Adrenal gland (tissue), 9 donors: ENCODE measurements at regions not wholly inside any gene's neighbourhood (a gene's known extent, or its start where the extent isn't known, plus 50 kb on each side); places are given as distances from the start of the nearest gene placed in this dataset.

ENCODE experiments used
- DNase-seq, 7 donors: peaks; one replicate each; pipeline ENCODE4 v3.0.0-alpha.2; 2019 to 2020
- H3K27ac ChIP-seq, 5 donors: fragments of 200-600 bp; sonication (generic) in 4 of 5; 1 replicate in 3 of 5; 2 replicates in 2 of 5; pipeline versions ENCODE4 v1.5.1 to v1.8.0; 2016 to 2020; ENCODE audit warnings: mild to moderate bottlenecking in 1 of 5
- H3K27me3 ChIP-seq: fragments of 200-600 bp; 2 replicates; pipeline ENCODE4 v1.8.0; 2021
- H3K36me3 ChIP-seq, 2 donors: fragments of 200-600 bp; replicated peaks in 1 of 2; 1 replicate in 1 of 2; 2 replicates in 1 of 2; pipeline versions ENCODE4 v1.5.1 to v1.8.0; 2018 to 2022
- H3K4me1 ChIP-seq, 2 donors: fragments of 200-600 bp; replicated peaks in 1 of 2; 1 replicate in 1 of 2; 2 replicates in 1 of 2; pipeline versions ENCODE4 v1.5.1 to v1.8.0; 2018 to 2021
- H3K4me3 ChIP-seq, 4 donors: fragments of 200-600 bp; sonication (generic) in 3 of 4; one replicate each; pipeline ENCODE4 v1.5.1; 2016 to 2018
- H3K9me3 ChIP-seq, 3 donors: fragments of 200-600 bp; sonication (generic) in 1 of 3; replicated peaks in 1 of 3; 1 replicate in 2 of 3; 2 replicates in 1 of 3; pipeline versions ENCODE4 v1.5.1 to v1.8.0; 2016 to 2021
- CTCF ChIP-seq, 6 experiments: fragments of 450-650 bp in 4 of 6; fragments of 200-600 bp in 2 of 6; sonication (generic) in 1 of 6; IDR thresholded peaks; 1 replicate in 5 of 6; 2 replicates in 1 of 6; pipeline versions ENCODE4 v1.5.1 to v1.8.0; 2016 to 2021; ENCODE audit warnings: antibody characterized with exemption in 6 of 6, mild to moderate bottlenecking in 2 of 6, moderate library complexity in 1 of 6
- POLR2A ChIP-seq, 2 donors: fragments of 450-650 bp; IDR thresholded peaks; one replicate each; pipeline ENCODE4 v1.6.1; 2017; ENCODE audit warnings: antibody characterized with exemption in 2 of 2, mild to moderate bottlenecking in 2 of 2, moderate library complexity in 1 of 2
- WGBS, 4 donors: extraction: QIAGEN DNeasy Blood & Tissue Kit in 2 of 4; methylation state at CpG; one replicate each; pipeline versions ENCODE4 v1.1.5 to v1.1.7; 2013 to 2017; 5-methylcytosine and 5-hydroxymethylcytosine counted together
- intact Hi-C, 2 donors: fragments of 100-400 bp; cut with DNase I; formaldehyde crosslinking; loops; one replicate each; pipeline versions ENCODE4 v1.14.1 to v1.15.0; 2022 to 2023
- donor health status: healthy with polysubstance abuse.
- donor health status: Bipolar disorder and iron deficiency.
- donor health status: DM: yes; HTN: yes; CAD: no.
- donor health status: DM: no; HTN: no; CAD: no.
- donor health status: DM: no; HTN: no; CAD: no.

DNA sequence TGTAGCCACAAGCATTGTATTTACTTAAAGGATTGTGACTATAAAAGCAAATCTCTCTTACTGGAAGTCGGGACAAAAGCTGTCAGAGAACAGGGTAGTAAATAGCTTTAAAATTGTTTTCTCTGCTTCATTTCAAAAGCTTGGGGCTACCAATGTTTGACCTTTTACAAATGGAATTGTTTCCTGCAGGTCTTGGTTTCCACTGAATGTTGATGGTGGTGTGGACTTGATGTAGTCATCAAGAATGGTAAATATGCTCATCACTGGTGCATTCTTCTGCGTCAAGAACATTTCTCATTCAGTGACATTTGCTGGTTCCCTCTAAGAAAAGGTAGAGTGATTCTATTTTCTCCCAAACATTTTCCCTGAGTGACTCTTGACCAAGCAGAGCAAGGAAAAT is 435.4 kb upstream of the KHDRBS2 start:
- H3K27me3 ChIP-seq: no peaks in the 10 kb centered on the region
- H3K4me3 ChIP-seq: no peak overlapping the region
- H3K27ac ChIP-seq: no peak overlapping the region
- no peak for DNase-seq
- 64 to 75% (median 68%) methylated on average over 2 of the region's 2 CpGs for WGBS, 4 donors
- H3K4me1 ChIP-seq: no peaks in the 10 kb centered on the region
- H3K9me3 ChIP-seq: no peaks in the 10 kb centered on the region
- intact Hi-C loops: no loop called here
- H3K36me3 ChIP-seq: no peaks in the 10 kb centered on the region
- no peak for TF ChIP-seq CTCF (IDR thresholded peaks at IDR 0.05)
- no peak for TF ChIP-seq POLR2A (IDR thresholded peaks at IDR 0.05)

- 53 to 86% (median 72%) methylated on average over 3 of the region's 3 CpGs for WGBS, 4 donors
- TF ChIP-seq CTCF (IDR thresholded peaks at IDR 0.05) (no peak), POLR2A (IDR thresholded peaks at IDR 0.05) (no peak)
- Histone ChIP-seq H3K4me3 (no peak overlapping the region), H3K36me3 (no peaks in the 10 kb centered on the region), H3K27ac (no peak overlapping the region), H3K27me3 (no peaks in the 10 kb centered on the region), H3K4me1 (no peaks in the 10 kb centered on the region), H3K9me3 (peaks cover 0 to 4% (median 0%) of the 10 kb centered on the region in 3 donors)
- intact Hi-C loops: no loop called here
- DNase-seq: no peak
Measured at GRCh38 chr6:62716719-62717118, 430.7 kb upstream of the KHDRBS2 start.

DNA sequence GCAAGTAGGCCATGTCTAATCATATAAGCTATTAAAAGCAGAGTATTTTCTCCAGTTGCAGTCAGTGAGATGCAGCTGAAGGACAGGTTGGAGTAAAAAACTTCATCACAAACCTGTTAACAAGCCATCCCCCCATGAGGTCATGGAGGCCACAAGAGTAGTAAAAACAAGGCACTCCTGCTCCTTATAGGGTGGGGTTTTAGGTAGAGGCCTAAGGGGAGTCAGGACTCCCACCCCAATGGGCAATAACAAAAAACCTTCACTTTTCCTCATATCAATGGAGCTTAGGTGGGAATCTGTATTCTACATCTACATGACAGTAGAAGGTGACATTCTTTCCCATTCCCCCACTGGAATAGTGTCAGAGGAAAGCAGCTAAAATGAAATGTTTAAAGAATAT is 428.1 kb upstream of the KHDRBS2 start:
- no peak for TF ChIP-seq POLR2A (IDR thresholded peaks at IDR 0.05)
- no peak for TF ChIP-seq CTCF (IDR thresholded peaks at IDR 0.05)
- H3K4me3 ChIP-seq: no peak overlapping the region
- no peaks in the 10 kb centered on the region for H3K27me3 ChIP-seq
- peaks cover 0 to 4% (median 0%) of the 10 kb centered on the region in 3 donors for H3K9me3 ChIP-seq
- no peaks in the 10 kb centered on the region for H3K4me1 ChIP-seq
- no peak for DNase-seq
- H3K36me3 ChIP-seq: no peaks in the 10 kb centered on the region
- intact Hi-C loops: no loop called here
- no peak overlapping the region for H3K27ac ChIP-seq

GRCh38 chr6:62711750-62712149 is 425.7 kb upstream of the KHDRBS2 start:
- no peak for DNase-seq
- WGBS, 4 donors: 90 to 94% (median 92%) methylated on average over 1 of the region's 1 CpG
- intact Hi-C loops: no loop called here
- Histone ChIP-seq H3K27ac (no peak overlapping the region), H3K36me3 (no peaks in the 10 kb centered on the region), H3K9me3 (peaks cover 0 to 4% (median 0%) of the 10 kb centered on the region in 3 donors), H3K27me3 (no peaks in the 10 kb centered on the region), H3K4me3 (no peak overlapping the region), H3K4me1 (no peaks in the 10 kb centered on the region)
- TF ChIP-seq POLR2A (IDR thresholded peaks at IDR 0.05) (no peak), CTCF (IDR thresholded peaks at IDR 0.05) (no peak)
